Osteoblast (primary cell): ENCODE measurements at regions not wholly inside any gene's neighbourhood (a gene's known extent, or its start where the extent isn't known, plus 50 kb on each side); places are given as distances from the start of the nearest gene placed in this dataset.

Source experiments
- DNase-seq: peaks from one replicate; pipeline ENCODE4 v3.0.0; 2011; ENCODE audit warnings: low spot score, mixed read lengths; ENCODE audit not compliant: insufficient read length; ENCODE audit errors: missing footprints
- H2AFZ ChIP-seq: 2 replicates; pipeline ENCODE4 v1.6.0; 2011; ENCODE audit warnings: mild to moderate bottlenecking, low read length
- H3K27ac ChIP-seq: 2 replicates; pipeline ENCODE4 v1.5.1; 2011; ENCODE audit warnings: mild to moderate bottlenecking, low read depth, low read length, moderate library complexity
- H3K27me3 ChIP-seq: 2 replicates; pipeline ENCODE4 v1.6.0; 2012; ENCODE audit warnings: mild to moderate bottlenecking, control low read depth, inconsistent platforms, low read length, moderate library complexity; ENCODE audit not compliant: insufficient read depth
- H3K36me3 ChIP-seq: 2 replicates; pipeline ENCODE4 v1.5.1; 2011; ENCODE audit warnings: mild to moderate bottlenecking, low read length, control low read depth, moderate library complexity; ENCODE audit not compliant: insufficient read depth
- H3K4me1 ChIP-seq: 2 replicates; pipeline ENCODE4 v1.5.1; 2011; ENCODE audit warnings: mild to moderate bottlenecking, low read length, control low read depth, moderate library complexity; ENCODE audit not compliant: insufficient read depth
- H3K4me2 ChIP-seq: 2 replicates; pipeline ENCODE4 v1.6.0; 2011; ENCODE audit warnings: mild to moderate bottlenecking, low read length; ENCODE audit not compliant: insufficient read depth
- H3K4me3 ChIP-seq: fragments of 200-600 bp; sonication (generic); 3 replicates; pipeline ENCODE4 v1.5.1; 2012; ENCODE audit warnings: mild to moderate bottlenecking, low read length, inconsistent platforms; ENCODE audit not compliant: insufficient read depth
- H3K79me2 ChIP-seq: 2 replicates; pipeline ENCODE4 v1.6.0; 2012; ENCODE audit warnings: mild to moderate bottlenecking, low read length, control low read depth, inconsistent platforms; ENCODE audit not compliant: insufficient read depth
- H3K9me3 ChIP-seq: 2 replicates; pipeline ENCODE4 v1.5.1; 2011; ENCODE audit warnings: low read depth, low read length, control low read depth
- H4K20me1 ChIP-seq: 2 replicates; pipeline ENCODE4 v1.6.0; 2012; ENCODE audit warnings: mild to moderate bottlenecking, low read length, control low read depth; ENCODE audit not compliant: insufficient read depth
- CTCF ChIP-seq: IDR thresholded peaks from 2 replicates; pipeline ENCODE4 v1.5.1; 2011; ENCODE audit warnings: mild to moderate bottlenecking, low read depth, low read length, moderate library complexity; ENCODE audit errors: extremely low read depth

- Histone ChIP-seq H3K4me3 (no peak overlapping the region), H4K20me1 (no peaks in the 10 kb centered on the region), H3K79me2 (no peaks in the 10 kb centered on the region), H3K27ac (no peak overlapping the region), H3K27me3 (no peaks in the 10 kb centered on the region), H2AFZ (no peak overlapping the region), H3K9me3 (no peaks in the 10 kb centered on the region), H3K36me3 (no peaks in the 10 kb centered on the region), H3K4me1 (no peaks in the 10 kb centered on the region), H3K4me2 (no peak overlapping the region)
- DNase-seq: no peak
- no peak for TF ChIP-seq CTCF
Observed at GRCh38 chr4:67151376-67152343, 393.6 kb downstream of the CENPC start.

GRCh38 chr4:67141586-67141985 lies 403.7 kb downstream of the CENPC start:
- H3K79me2 ChIP-seq: no peaks in the 10 kb centered on the region
- H3K9me3 ChIP-seq: no peaks in the 10 kb centered on the region
- no peak for DNase-seq
- no peak for TF ChIP-seq CTCF
- no peak overlapping the region for H3K27ac ChIP-seq
- H3K4me3 ChIP-seq: no peak overlapping the region
- no peaks in the 10 kb centered on the region for H4K20me1 ChIP-seq
- no peak overlapping the region for H3K4me2 ChIP-seq
- no peaks in the 10 kb centered on the region for H3K27me3 ChIP-seq
- H2AFZ ChIP-seq: no peak overlapping the region
- no peaks in the 10 kb centered on the region for H3K36me3 ChIP-seq
- H3K4me1 ChIP-seq: no peaks in the 10 kb centered on the region

GRCh38 chr4:67134616-67135015 lies 410.7 kb downstream of the CENPC start:
- H3K79me2 ChIP-seq: no peaks in the 10 kb centered on the region
- no peak for TF ChIP-seq CTCF
- no peaks in the 10 kb centered on the region for H4K20me1 ChIP-seq
- H3K4me3 ChIP-seq: no peak overlapping the region
- DNase-seq: no peak
- H3K27ac ChIP-seq: no peak overlapping the region
- H3K9me3 ChIP-seq: no peaks in the 10 kb centered on the region
- H3K36me3 ChIP-seq: no peaks in the 10 kb centered on the region
- H3K4me2 ChIP-seq: no peak overlapping the region
- no peaks in the 10 kb centered on the region for H3K4me1 ChIP-seq
- no peak overlapping the region for H2AFZ ChIP-seq
- no peaks in the 10 kb centered on the region for H3K27me3 ChIP-seq

GRCh38 chr4:67133162-67133561 lies 412.1 kb downstream of the CENPC start:
- DNase-seq: no peak
- H3K4me3 ChIP-seq: no peak overlapping the region
- no peaks in the 10 kb centered on the region for H3K9me3 ChIP-seq
- no peak overlapping the region for H3K27ac ChIP-seq
- H3K4me2 ChIP-seq: no peak overlapping the region
- no peaks in the 10 kb centered on the region for H4K20me1 ChIP-seq
- TF ChIP-seq CTCF: no peak
- H3K79me2 ChIP-seq: no peaks in the 10 kb centered on the region
- no peak overlapping the region for H2AFZ ChIP-seq
- H3K27me3 ChIP-seq: no peaks in the 10 kb centered on the region
- no peaks in the 10 kb centered on the region for H3K36me3 ChIP-seq
- H3K4me1 ChIP-seq: no peaks in the 10 kb centered on the region
